ENCODE measurements at regions not wholly inside any gene's neighbourhood (a gene's known extent, or its start where the extent isn't known, plus 50 kb on each side); places are given as distances from the start of the nearest gene placed in this dataset.

DNA sequence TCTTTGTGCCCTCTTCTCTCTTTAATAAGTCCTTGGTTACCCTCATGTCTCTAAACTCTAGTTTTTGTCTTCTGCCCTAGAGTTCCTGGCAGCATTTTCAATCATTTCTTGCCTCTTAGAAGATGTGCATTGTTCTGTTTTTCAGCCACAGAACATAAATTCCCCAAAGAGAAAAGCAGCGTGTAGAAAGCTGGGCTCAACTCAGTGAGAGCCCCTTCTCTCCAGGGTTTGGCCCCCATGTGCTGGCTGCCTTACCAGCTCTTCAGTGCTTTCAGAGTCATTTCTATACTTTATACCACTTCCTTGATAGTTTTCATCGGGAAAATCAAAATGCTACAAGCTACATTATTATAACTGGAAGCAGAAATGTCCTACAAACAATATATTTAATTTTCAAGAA lies 369.1 kb upstream of the GRM7 start:
- TF ChIP-seq CTCF (conservative IDR thresholded peaks at IDR 0.05) (no peak), ZFX (IDR thresholded peaks at IDR 0.05) (no peak)
